SU-DHL-6 (cell line): ENCODE measurements at regions not wholly inside any gene's neighbourhood (a gene's known extent, or its start where the extent isn't known, plus 50 kb on each side); places are given as distances from the start of the nearest gene placed in this dataset.

Experiments used
- EZH2phosphoT487 ChIP-seq: fragments of 200-600 bp; sonication (generic), shearing (Covaris generic); conservative IDR thresholded peaks from 2 replicates; pipeline ENCODE4 v1.6.1; 2018; ENCODE audit warnings: mild to moderate bottlenecking, antibody characterized with exemption, low read length, moderate library complexity, mixed read lengths
- TF ChIP-seq, protein P1 (sequence below): fragments of 200-600 bp; sonication (generic); IDR thresholded peaks from one replicate; pipeline ENCODE4 v1.5.1; 2017; ENCODE audit warnings: antibody characterized with exemption, mild to moderate bottlenecking, low read length, moderate library complexity; ENCODE audit not compliant: insufficient read depth, poor library complexity, severe bottlenecking

GRCh38 chr4:14943749-14944148 is 58.5 kb upstream of the CPEB2 start:
- TF ChIP-seq, protein P1, sequence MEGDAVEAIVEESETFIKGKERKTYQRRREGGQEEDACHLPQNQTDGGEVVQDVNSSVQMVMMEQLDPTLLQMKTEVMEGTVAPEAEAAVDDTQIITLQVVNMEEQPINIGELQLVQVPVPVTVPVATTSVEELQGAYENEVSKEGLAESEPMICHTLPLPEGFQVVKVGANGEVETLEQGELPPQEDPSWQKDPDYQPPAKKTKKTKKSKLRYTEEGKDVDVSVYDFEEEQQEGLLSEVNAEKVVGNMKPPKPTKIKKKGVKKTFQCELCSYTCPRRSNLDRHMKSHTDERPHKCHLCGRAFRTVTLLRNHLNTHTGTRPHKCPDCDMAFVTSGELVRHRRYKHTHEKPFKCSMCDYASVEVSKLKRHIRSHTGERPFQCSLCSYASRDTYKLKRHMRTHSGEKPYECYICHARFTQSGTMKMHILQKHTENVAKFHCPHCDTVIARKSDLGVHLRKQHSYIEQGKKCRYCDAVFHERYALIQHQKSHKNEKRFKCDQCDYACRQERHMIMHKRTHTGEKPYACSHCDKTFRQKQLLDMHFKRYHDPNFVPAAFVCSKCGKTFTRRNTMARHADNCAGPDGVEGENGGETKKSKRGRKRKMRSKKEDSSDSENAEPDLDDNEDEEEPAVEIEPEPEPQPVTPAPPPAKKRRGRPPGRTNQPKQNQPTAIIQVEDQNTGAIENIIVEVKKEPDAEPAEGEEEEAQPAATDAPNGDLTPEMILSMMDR, result no peak
- TF ChIP-seq EZH2phosphoT487, result no peak
